GM12873 (cell line): ENCODE measurements at regions not wholly inside any gene's neighbourhood (a gene's known extent, or its start where the extent isn't known, plus 50 kb on each side); places are given as distances from the start of the nearest gene placed in this dataset.

ENCODE experiments used
- TF ChIP-seq, protein P1 (sequence below): IDR thresholded peaks from 2 replicates; pipeline ENCODE4 v1.5.1; 2012; ENCODE audit warnings: low read depth, mild to moderate bottlenecking, moderate library complexity, low read length, control low read depth; ENCODE audit not compliant: insufficient read depth; ENCODE audit errors: missing control alignments

DNA sequence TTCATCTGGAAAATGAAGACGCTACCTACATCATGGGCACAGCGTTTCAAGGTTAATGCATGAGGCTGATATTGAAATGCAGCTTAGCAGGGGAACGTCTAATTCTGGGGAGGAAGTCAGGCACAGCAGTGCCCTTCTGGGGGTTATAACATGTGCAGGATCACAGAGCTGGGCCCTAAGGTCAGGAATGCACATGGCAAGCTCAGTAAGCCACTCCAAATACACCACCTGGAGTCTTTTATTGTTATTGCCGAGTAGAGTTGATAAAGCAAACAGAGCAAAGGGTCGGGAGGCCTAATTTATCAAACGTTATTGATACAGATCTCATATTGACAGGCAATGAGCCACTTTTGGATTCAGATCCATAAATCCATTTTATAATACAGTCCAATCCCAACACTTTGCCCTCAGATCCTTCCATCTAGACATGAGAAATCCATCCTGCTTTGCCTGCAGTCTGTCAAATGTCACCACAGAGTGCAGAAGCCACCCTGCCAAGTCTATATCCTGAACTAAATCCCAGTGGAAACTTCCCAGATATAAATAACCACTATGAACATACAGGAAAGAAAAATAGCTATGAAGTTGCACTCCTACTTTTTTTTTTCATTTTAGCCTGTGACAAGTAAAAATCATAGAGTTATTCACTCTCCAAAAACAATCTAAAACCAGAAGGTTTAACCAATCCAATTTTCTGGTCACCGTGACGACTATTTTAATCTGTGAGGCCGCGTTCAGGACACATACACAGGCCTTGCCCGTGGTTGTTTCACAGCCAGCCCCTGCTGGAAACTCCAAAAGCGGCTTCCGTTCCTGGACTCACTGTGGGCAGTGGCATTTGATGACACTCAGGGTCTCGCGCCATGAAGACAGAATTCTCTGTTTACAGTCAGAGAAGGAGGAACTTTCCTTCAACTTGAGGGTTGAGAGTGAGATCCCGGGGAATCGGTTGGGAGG, 335.4 kb downstream of the DHX15 start:
- TF ChIP-seq, protein P1, sequence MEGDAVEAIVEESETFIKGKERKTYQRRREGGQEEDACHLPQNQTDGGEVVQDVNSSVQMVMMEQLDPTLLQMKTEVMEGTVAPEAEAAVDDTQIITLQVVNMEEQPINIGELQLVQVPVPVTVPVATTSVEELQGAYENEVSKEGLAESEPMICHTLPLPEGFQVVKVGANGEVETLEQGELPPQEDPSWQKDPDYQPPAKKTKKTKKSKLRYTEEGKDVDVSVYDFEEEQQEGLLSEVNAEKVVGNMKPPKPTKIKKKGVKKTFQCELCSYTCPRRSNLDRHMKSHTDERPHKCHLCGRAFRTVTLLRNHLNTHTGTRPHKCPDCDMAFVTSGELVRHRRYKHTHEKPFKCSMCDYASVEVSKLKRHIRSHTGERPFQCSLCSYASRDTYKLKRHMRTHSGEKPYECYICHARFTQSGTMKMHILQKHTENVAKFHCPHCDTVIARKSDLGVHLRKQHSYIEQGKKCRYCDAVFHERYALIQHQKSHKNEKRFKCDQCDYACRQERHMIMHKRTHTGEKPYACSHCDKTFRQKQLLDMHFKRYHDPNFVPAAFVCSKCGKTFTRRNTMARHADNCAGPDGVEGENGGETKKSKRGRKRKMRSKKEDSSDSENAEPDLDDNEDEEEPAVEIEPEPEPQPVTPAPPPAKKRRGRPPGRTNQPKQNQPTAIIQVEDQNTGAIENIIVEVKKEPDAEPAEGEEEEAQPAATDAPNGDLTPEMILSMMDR = no peak

DNA sequence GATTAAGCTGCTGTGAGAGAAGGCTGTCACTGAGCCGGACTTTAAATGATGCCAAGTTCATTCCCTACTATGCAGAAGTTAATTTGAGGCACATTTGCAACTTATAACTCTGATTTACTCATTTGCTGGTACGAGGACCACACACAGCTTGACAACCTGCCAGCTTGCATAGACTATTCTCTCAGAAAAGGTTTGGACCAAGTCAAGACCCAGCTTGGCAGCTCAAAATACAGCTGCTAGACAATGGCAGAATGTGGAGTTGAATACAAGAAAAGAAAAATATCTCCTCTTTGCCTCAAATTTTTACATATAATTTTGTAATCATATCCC, 338.9 kb downstream of the DHX15 start:
- TF ChIP-seq, protein P1 = no peak

DNA sequence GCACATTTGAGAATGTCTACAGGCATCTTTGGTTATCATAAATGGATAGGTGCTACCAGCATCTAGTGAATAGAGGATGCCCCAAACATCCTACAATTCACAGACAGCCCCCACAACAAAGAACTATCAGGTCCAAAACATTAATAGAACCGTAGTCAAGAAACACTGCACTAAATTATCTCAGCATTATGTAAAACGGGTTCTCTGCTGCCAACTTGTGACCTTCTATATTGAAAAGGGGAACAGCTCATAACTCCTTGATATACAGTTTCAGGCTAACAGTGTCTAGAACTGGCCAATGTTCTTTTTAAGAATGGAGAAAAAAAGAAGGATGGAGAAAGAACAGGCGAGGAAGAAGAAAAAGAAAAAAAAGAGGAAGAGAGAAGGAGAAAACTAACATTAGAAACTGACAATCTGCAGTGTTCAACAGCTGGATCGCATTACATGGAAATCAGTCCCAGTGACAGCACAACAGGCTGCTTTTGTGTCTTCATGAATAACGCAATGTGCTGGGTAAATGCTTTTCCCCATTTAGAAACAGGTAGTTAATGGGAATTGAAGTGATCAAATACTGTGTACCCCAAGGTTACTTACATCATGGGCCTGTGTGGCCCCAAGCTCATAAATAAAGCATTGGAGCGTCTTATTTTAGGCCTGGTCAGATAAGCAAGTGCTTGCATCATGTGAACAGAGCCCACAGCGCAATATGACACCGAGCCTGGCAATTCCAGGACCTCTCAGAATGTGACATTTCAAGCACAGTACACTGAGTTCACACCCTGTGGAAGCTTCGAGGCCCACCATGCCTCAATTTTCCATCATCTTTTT, 339.5 kb downstream of the DHX15 start:
- TF ChIP-seq, protein P1 = no peak

DNA sequence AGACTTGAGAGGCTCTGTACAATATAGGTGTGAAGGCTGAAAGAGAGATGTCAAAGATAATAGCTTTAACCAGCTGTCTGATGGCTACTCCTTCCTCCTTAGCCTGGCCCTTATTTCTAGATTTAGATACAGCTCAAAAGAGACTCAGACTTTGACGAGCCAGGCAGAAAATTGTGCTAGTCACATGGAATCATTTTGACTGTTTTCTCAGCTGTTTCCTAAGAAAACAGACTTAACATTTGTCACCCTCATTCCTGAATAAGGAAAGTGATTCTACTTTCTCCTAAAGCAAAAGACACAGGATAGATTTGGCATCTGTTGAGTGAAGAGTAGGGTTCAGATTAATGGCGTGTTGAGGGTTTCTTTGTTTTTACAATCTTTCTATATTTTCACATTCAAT, 340.7 kb downstream of the DHX15 start:
- TF ChIP-seq, protein P1 = no peak

DNA sequence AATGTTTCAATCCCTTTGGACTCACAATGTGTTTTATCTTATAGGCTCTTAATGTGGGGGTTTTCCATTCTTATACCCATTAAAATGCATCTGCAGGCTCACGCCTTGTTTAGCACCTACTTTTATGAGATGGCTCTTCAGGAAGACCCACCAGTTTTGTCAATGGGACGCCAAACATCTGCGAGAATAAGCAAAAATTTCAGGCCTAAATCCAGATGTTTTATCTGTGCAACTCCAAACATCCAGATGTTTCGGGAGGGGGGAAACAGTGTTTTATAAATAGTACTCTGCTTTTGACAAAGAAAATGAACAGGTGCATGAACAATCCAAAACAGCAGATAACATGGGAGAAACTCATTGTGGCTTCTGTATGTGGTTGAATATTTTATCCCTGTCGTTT, 342.8 kb downstream of the DHX15 start:
- TF ChIP-seq, protein P1 = no peak

DNA sequence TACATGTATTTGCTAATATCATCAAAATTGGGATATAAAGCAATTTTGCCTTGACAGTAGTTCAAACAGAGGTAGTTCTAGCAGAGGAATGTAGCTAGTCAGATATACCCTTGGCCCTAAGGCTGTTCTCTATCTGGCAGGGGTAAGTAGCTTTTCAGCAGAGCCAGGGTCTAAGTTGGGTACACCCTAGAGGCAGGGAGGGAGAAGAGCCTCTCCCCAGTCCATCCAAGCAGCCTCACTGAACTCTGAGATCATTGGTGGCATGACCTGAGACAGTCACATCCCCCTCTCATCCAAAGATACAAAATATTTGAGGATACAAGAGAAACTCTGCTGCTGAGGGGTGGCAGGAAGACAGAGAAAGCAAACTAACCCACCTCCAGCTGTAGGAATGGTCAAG, 343.7 kb downstream of the DHX15 start:
- TF ChIP-seq, protein P1 = no peak

DNA sequence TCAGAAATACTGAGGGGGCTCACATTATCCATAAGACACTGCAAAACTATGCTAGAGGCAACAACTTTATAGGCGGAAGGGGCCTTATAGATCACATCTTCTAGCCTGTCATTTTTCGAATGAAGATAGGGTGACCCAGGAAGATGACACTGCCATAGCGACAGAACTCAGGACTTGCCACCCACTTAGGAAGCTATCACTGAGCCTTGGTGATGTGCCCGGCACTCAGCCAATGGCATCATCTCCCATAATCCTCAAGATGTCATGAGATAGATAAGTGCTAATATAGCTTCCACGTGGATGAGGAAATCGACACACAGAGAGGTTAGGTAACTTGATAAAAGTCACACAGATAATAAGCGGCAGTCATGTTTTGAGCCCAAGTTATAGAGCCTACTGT, 346.6 kb downstream of the DHX15 start:
- TF ChIP-seq, protein P1 = no peak
